ENCODE measurements at regions not wholly inside any gene's neighbourhood (a gene's known extent, or its start where the extent isn't known, plus 50 kb on each side); places are given as distances from the start of the nearest gene placed in this dataset.

DNA sequence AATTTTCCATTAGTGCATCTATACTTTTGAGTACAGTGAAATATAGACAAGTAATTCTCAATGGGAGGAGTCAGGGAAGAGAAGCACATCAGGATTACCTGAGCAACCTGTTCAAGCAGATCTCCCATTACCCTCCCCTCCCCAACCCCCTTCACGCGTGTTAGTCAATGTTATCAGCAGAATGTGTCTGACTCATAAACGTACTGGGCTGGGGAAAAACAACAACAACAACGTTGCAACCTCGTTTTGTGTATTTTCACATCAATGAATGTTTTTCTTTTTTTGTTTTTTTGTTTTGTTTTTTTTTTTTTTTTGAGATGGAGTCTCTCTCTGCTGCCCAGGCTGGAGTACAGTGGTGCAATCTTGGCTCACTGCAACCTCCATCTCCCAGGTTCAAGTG lies 287.0 kb upstream of the STXBP5 start:
- H3K9me3 ChIP-seq (ENCODE audit: low read depth), result no peaks in the 10 kb centered on the region
- H3K4me1 ChIP-seq (ENCODE audit: insufficient read depth), result peaks cover 28% of the 10 kb centered on the region
- no peak overlapping the region for H3K27ac ChIP-seq
- no peak for TF ChIP-seq EZH2phosphoT487 (IDR thresholded peaks at IDR 0.05; ENCODE audit: low read depth, severe bottlenecking, unreplicated experiment)
- TF ChIP-seq, protein P1, sequence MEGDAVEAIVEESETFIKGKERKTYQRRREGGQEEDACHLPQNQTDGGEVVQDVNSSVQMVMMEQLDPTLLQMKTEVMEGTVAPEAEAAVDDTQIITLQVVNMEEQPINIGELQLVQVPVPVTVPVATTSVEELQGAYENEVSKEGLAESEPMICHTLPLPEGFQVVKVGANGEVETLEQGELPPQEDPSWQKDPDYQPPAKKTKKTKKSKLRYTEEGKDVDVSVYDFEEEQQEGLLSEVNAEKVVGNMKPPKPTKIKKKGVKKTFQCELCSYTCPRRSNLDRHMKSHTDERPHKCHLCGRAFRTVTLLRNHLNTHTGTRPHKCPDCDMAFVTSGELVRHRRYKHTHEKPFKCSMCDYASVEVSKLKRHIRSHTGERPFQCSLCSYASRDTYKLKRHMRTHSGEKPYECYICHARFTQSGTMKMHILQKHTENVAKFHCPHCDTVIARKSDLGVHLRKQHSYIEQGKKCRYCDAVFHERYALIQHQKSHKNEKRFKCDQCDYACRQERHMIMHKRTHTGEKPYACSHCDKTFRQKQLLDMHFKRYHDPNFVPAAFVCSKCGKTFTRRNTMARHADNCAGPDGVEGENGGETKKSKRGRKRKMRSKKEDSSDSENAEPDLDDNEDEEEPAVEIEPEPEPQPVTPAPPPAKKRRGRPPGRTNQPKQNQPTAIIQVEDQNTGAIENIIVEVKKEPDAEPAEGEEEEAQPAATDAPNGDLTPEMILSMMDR (IDR thresholded peaks at IDR 0.05; ENCODE audit: poor library complexity), result no peak
- no peak for TF ChIP-seq EZH2 (IDR thresholded peaks at IDR 0.05; ENCODE audit: borderline replicate concordance)
- H2AFZ ChIP-seq, result no peak overlapping the region
- no peak overlapping the region for H3K4me2 ChIP-seq
- no peaks in the 10 kb centered on the region for H3K27me3 ChIP-seq
- WGBS (ENCODE audit: low lambda C conversion rate, missing lambda C conversion rate), result 88% methylated on average over 5 of the region's 5 CpGs
- H3K4me3 ChIP-seq, result no peak overlapping the region
- DNase-seq (ENCODE audit: low spot score), result no peak
- H3K79me2 ChIP-seq, result no peaks in the 10 kb centered on the region
- H3K36me3 ChIP-seq (replicated peaks; ENCODE audit: insufficient read depth, low read depth), result no peaks in the 10 kb centered on the region
- H3K9me2 ChIP-seq (replicated peaks; ENCODE audit: insufficient read depth), result no peaks in the 10 kb centered on the region
- no peaks in the 10 kb centered on the region for H4K20me1 ChIP-seq (ENCODE audit: insufficient read depth, poor library complexity, severe bottlenecking)

DNA sequence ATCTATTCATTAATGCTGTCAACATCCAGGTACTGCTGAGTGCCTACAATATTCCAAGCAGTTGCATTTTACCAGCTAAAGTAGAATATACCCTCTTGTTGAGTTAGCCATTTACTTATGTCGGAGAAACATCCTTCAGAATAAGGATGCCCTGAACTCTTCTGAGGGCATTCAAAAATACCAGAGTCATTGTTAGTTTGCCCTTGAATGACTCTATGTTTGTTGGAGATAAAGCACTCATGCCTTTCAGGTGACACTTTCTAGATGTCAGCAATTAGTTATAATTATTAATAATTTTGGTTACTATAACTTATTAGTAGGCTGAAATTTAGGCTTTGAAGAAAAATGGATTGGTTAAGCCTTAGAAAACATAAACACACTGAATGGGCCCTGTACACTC lies 286.2 kb upstream of the STXBP5 start:
- Histone ChIP-seq H2AFZ (no peak overlapping the region), H4K20me1 (ENCODE audit: insufficient read depth, poor library complexity, severe bottlenecking) (no peaks in the 10 kb centered on the region), H3K4me2 (no peak overlapping the region), H3K27me3 (no peaks in the 10 kb centered on the region), H3K9me3 (ENCODE audit: low read depth) (no peaks in the 10 kb centered on the region), H3K36me3 (replicated peaks; ENCODE audit: insufficient read depth, low read depth) (no peaks in the 10 kb centered on the region), H3K9me2 (replicated peaks; ENCODE audit: insufficient read depth) (no peaks in the 10 kb centered on the region), H3K4me3 (no peak overlapping the region), H3K27ac (no peak overlapping the region), H3K79me2 (no peaks in the 10 kb centered on the region), H3K4me1 (ENCODE audit: insufficient read depth) (peaks cover 26% of the 10 kb centered on the region)
- no peak for DNase-seq (ENCODE audit: low spot score)
- WGBS (ENCODE audit: low lambda C conversion rate, missing lambda C conversion rate), result 93% methylated on average over 1 of the region's 1 CpG
- no peak for TF ChIP-seq EZH2 (IDR thresholded peaks at IDR 0.05; ENCODE audit: borderline replicate concordance)
- no peak for TF ChIP-seq EZH2phosphoT487 (IDR thresholded peaks at IDR 0.05; ENCODE audit: low read depth, severe bottlenecking, unreplicated experiment)
- TF ChIP-seq, protein P1 (IDR thresholded peaks at IDR 0.05; ENCODE audit: poor library complexity), result no peak

DNA sequence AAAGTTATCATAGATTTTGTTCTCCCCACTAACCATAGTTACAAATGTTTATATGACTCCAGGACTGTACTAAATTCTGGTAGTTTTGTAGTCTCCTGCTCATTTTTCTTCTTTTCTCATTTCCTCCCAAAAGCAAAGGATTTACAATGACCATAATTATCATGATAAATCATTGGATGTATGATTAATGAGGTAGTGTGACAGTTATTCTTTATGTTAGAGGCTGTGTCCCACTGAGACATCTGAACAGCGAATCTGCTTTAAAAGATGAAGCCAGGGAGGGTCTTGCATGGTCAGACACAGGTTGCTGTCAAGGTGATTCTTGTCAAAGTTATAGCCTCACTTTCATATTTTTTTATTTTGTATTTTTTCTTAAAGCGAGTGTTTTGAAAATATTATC lies 285.2 kb upstream of the STXBP5 start:
- DNase-seq (ENCODE audit: low spot score), result no peak
- H4K20me1 ChIP-seq (ENCODE audit: insufficient read depth, poor library complexity, severe bottlenecking), result no peaks in the 10 kb centered on the region
- no peak overlapping the region for H3K27ac ChIP-seq
- no peak overlapping the region for H2AFZ ChIP-seq
- no peaks in the 10 kb centered on the region for H3K27me3 ChIP-seq
- no peaks in the 10 kb centered on the region for H3K79me2 ChIP-seq
- 95% methylated on average over 2 of the region's 2 CpGs for WGBS (ENCODE audit: low lambda C conversion rate, missing lambda C conversion rate)
- peaks cover 18% of the 10 kb centered on the region for H3K4me1 ChIP-seq (ENCODE audit: insufficient read depth)
- no peak overlapping the region for H3K4me3 ChIP-seq
- H3K4me2 ChIP-seq, result no peak overlapping the region
- H3K9me2 ChIP-seq (replicated peaks; ENCODE audit: insufficient read depth), result no peaks in the 10 kb centered on the region
- H3K9me3 ChIP-seq (ENCODE audit: low read depth), result no peaks in the 10 kb centered on the region
- TF ChIP-seq EZH2phosphoT487 (IDR thresholded peaks at IDR 0.05; ENCODE audit: low read depth, severe bottlenecking, unreplicated experiment) (no peak), EZH2 (IDR thresholded peaks at IDR 0.05; ENCODE audit: borderline replicate concordance) (no peak)
- TF ChIP-seq, protein P1 (IDR thresholded peaks at IDR 0.05; ENCODE audit: poor library complexity), result no peak
- H3K36me3 ChIP-seq (replicated peaks; ENCODE audit: insufficient read depth, low read depth), result no peaks in the 10 kb centered on the region

All from hepatocyte (in vitro differentiated cells).